Prostate gland (tissue), 2 donors: ENCODE measurements at regions not wholly inside any gene's neighbourhood (a gene's known extent, or its start where the extent isn't known, plus 50 kb on each side); places are given as distances from the start of the nearest gene placed in this dataset.

ENCODE experiments used
- DNase-seq: peaks from one replicate; pipeline ENCODE4 v3.0.0-alpha.2; 2019; ENCODE audit warnings: low spot score
- H3K27ac ChIP-seq, 2 donors: fragments of 200-600 bp; sonication (generic); 2 replicates each; pipeline ENCODE4 v1.5.1; 2017 to 2019
- H3K27me3 ChIP-seq: fragments of 200-600 bp; sonication (generic); replicated peaks from 2 replicates; pipeline ENCODE4 v1.5.1; 2019; ENCODE audit not compliant: insufficient read depth
- H3K36me3 ChIP-seq, 2 donors: fragments of 200-600 bp; sonication (generic); 1 replicate in 1 of 2; 2 replicates in 1 of 2; pipeline versions ENCODE4 v1.5.1 to v1.8.1; 2017 to 2019
- H3K4me1 ChIP-seq: fragments of 200-600 bp; sonication (generic); replicated peaks from 2 replicates; pipeline ENCODE4 v1.5.1; 2019
- H3K4me3 ChIP-seq, 2 donors: fragments of 200-600 bp; sonication (generic); 2 replicates each; pipeline ENCODE4 v1.5.1; 2017 to 2019
- H3K9me3 ChIP-seq: fragments of 200-600 bp; sonication (generic); 2 replicates; pipeline ENCODE4 v1.5.1; 2017
- POLR2A ChIP-seq: fragments of 450-650 bp; IDR thresholded peaks from one replicate; pipeline ENCODE4 v1.6.1; 2016; ENCODE audit warnings: antibody characterized with exemption, mild to moderate bottlenecking
- POLR2AphosphoS5 ChIP-seq: sonication (generic); formaldehyde crosslinking; IDR thresholded peaks from one replicate; pipeline ENCODE4 v1.6.1; 2017; ENCODE audit warnings: antibody characterized with exemption
- WGBS: methylation state at CpG from one replicate; pipeline ENCODE4 v1.1.5; 2018; 5-methylcytosine and 5-hydroxymethylcytosine counted together
- intact Hi-C: fragments of 100-400 bp; cut with DNase I; formaldehyde crosslinking; loops from one replicate; pipeline ENCODE4 v1.14.2; 2022
- TF ChIP-seq, protein P1 (sequence below), 4 experiments: fragments of 200-600 bp in 2 of 4; fragments of 450-650 bp in 2 of 4; sonication (generic) in 2 of 4; IDR thresholded peaks; 1 replicate in 3 of 4; 2 replicates in 1 of 4; pipeline ENCODE4 v1.5.1; 2016 to 2019; ENCODE audit warnings: antibody characterized with exemption in 4 of 4, mild to moderate bottlenecking in 2 of 4, moderate library complexity in 2 of 4

DNA sequence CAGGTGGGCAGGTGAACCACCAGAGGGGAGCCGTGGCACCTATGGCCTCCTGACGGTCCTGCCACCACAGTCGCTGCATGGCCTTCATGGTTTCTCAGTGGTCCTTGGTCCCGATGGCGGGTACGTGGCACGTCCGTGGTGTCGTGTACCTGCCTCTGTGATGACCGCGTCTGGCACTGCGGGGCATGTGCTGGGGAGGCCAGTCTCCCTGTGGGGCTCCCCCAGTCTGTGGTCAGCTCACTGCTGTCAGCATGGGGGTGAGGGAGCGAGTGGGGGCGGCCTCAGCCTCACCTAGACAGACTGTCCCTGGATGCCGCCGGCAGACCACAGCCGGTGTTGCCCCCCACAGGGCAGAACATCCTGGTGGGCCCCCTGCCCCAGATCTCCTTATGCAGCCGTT, 267.2 kb downstream of the SEC23A start:
- intact Hi-C loops, result no loop called here
- no peak overlapping the region for H3K27ac ChIP-seq
- no peak overlapping the region for H3K4me3 ChIP-seq
- 97% methylated on average over 17 of the region's 18 CpGs for WGBS
- DNase-seq, result no peak
- TF ChIP-seq, protein P1, sequence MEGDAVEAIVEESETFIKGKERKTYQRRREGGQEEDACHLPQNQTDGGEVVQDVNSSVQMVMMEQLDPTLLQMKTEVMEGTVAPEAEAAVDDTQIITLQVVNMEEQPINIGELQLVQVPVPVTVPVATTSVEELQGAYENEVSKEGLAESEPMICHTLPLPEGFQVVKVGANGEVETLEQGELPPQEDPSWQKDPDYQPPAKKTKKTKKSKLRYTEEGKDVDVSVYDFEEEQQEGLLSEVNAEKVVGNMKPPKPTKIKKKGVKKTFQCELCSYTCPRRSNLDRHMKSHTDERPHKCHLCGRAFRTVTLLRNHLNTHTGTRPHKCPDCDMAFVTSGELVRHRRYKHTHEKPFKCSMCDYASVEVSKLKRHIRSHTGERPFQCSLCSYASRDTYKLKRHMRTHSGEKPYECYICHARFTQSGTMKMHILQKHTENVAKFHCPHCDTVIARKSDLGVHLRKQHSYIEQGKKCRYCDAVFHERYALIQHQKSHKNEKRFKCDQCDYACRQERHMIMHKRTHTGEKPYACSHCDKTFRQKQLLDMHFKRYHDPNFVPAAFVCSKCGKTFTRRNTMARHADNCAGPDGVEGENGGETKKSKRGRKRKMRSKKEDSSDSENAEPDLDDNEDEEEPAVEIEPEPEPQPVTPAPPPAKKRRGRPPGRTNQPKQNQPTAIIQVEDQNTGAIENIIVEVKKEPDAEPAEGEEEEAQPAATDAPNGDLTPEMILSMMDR (IDR thresholded peaks at IDR 0.05), result no peak
- TF ChIP-seq POLR2AphosphoS5, result no peak
- no peak for TF ChIP-seq POLR2A
- no peaks in the 10 kb centered on the region for H3K4me1 ChIP-seq
- no peaks in the 10 kb centered on the region for H3K36me3 ChIP-seq
- H3K9me3 ChIP-seq, result no peaks in the 10 kb centered on the region
- no peaks in the 10 kb centered on the region for H3K27me3 ChIP-seq

DNA sequence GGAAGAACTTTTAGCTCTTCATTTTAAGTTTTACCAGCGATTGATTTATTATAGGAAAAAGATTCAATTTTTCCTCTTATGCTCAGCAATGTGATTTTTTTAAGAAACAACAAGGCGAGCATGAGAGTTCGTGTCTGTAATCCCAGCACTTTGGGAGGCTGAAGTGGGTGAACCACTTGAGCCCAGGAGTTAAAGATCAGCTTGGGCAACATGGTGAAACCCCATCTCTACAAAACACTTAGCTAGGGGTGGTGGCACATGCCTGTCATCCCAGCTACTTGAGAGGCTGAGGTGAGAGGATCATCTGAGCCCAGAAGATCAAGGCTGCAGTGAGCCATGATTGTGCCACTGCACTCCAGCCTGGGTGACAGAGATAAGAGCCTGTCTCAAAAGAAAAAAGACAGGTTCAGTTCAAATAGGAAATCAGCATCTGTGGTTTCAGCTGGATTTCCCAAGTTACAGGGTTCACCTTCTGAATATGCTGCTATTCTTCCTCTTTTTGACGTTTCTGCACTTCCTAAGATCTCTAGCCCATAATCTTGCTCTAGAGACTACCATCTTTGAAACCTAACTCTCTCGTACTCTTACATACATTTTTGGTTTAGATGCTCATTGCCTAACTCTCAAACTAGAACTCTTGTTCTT, 274.7 kb downstream of the SEC23A start:
- intact Hi-C loops, result no loop called here
- Histone ChIP-seq H3K27ac (no peak overlapping the region), H3K9me3 (no peaks in the 10 kb centered on the region), H3K4me3 (no peak overlapping the region), H3K36me3 (no peaks in the 10 kb centered on the region), H3K4me1 (no peaks in the 10 kb centered on the region), H3K27me3 (no peaks in the 10 kb centered on the region)
- no peak for DNase-seq
- TF ChIP-seq, protein P1 (IDR thresholded peaks at IDR 0.05), result no peak
- no peak for TF ChIP-seq POLR2AphosphoS5
- no peak for TF ChIP-seq POLR2A
- 79% methylated on average over 5 of the region's 5 CpGs for WGBS

DNA sequence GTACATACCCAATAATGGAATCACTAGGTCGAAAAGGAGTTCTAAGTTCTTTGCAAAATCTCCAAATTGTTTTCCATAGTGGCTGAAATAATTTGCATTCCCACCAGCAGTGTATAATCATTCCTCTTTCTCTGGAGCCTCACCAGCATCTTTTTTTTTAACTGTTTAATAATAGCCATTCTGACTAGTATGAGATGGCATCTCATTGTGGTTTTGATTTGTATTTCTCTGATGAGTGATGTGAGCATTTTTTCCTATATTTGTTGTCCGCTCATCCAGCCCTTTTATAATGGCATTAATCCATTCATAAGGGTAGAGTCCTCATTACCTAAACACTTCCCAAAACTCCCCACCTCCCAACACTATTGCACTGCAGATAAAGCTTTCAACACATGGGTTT, 278.3 kb downstream of the SEC23A start:
- Histone ChIP-seq H3K9me3 (no peaks in the 10 kb centered on the region), H3K4me1 (no peaks in the 10 kb centered on the region), H3K36me3 (no peaks in the 10 kb centered on the region), H3K4me3 (no peak overlapping the region), H3K27me3 (no peaks in the 10 kb centered on the region), H3K27ac (no peak overlapping the region)
- TF ChIP-seq, protein P1 (IDR thresholded peaks at IDR 0.05), result no peak
- intact Hi-C loops, result no loop called here
- 91% methylated on average over 2 of the region's 2 CpGs for WGBS
- no peak for DNase-seq

DNA sequence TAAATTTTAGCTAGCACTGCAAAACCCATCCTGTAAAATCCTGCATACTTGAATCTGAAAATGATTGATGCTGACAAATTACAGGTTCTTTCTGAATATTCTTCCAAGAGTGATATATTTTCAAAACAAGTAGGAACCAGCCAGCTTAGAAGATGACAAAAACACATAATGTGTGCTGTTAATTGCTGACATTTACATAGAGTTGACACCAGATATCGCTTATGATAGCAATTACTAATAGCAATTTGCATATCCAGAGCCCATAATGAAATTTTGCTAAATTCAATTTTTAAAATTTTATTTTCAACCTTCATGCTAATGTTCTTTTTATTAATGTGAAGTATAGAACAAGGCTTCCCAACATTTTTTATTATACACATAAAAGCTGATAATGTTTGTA, 284.5 kb downstream of the SEC23A start:
- H3K27me3 ChIP-seq, result no peaks in the 10 kb centered on the region
- no peak for DNase-seq
- H3K4me3 ChIP-seq, result no peak overlapping the region
- 94% methylated on average over 1 of the region's 1 CpG for WGBS
- intact Hi-C loops, result no loop called here
- no peaks in the 10 kb centered on the region for H3K9me3 ChIP-seq
- no peaks in the 10 kb centered on the region for H3K4me1 ChIP-seq
- H3K27ac ChIP-seq, result no peak overlapping the region
- H3K36me3 ChIP-seq, result no peaks in the 10 kb centered on the region
- no peak for TF ChIP-seq POLR2A

DNA sequence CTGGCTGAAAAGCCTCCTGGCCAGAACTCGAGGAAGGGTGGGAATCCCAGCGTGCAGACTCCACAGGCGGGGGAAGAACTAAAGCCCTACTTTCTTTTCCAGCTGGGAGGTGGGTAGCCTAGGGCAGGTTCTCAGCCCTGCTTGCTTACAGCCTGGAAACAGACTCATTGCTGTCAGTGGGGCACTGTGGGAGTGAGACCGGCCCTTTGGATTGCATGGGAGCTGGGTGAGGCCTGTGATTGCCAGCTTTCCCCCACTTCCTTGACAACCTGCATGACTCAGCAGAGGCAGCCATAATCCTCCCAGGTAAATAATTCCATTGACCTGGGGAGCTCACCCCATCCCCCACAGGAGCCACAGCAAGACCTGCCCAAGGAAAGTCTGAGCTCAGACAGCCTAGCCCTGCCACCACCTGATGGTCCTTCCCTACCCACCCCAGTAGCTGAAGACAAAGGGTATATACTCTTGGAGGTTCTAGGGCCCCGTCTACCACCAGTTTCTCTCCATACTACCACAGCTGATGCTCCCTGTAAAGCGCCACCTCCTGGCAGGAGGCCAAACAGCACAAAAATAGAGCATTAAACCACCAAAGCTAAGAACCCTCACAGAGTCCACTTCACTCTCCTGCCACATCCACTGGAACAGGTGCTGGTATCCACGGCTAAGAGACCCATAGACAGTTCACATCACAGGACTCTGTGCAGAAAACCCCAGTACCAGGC, 294.1 kb downstream of the SEC23A start:
- WGBS, result 78% methylated on average over 7 of the region's 7 CpGs
- Histone ChIP-seq H3K27me3 (no peaks in the 10 kb centered on the region), H3K4me1 (no peaks in the 10 kb centered on the region), H3K36me3 (no peaks in the 10 kb centered on the region), H3K4me3 (no peak overlapping the region), H3K27ac (no peak overlapping the region), H3K9me3 (no peaks in the 10 kb centered on the region)
- TF ChIP-seq, protein P1 (IDR thresholded peaks at IDR 0.05), result no peak
- no peak for TF ChIP-seq POLR2A
- TF ChIP-seq POLR2AphosphoS5, result no peak
- intact Hi-C loops, result no loop called here
- DNase-seq, result no peak
